NCI-H460 (cell line): ENCODE measurements at regions not wholly inside any gene's neighbourhood (a gene's known extent, or its start where the extent isn't known, plus 50 kb on each side); places are given as distances from the start of the nearest gene placed in this dataset.

Experiments used
- DNase-seq: peaks from one replicate; pipeline ENCODE4 v3.0.0-alpha.2; 2016; ENCODE audit warnings: low read depth; ENCODE audit errors: extremely low read depth

- no peak for DNase-seq
These were observed 420.7 kb upstream of the TRIB2 start for GRCh38 chr2:12295856-12296519.

GRCh38 chr2:12296915-12297314 is 419.8 kb upstream of the TRIB2 start:
- DNase-seq = no peak

GRCh38 chr2:12298352-12298751 is 418.4 kb upstream of the TRIB2 start:
- DNase-seq = no peak

DNA sequence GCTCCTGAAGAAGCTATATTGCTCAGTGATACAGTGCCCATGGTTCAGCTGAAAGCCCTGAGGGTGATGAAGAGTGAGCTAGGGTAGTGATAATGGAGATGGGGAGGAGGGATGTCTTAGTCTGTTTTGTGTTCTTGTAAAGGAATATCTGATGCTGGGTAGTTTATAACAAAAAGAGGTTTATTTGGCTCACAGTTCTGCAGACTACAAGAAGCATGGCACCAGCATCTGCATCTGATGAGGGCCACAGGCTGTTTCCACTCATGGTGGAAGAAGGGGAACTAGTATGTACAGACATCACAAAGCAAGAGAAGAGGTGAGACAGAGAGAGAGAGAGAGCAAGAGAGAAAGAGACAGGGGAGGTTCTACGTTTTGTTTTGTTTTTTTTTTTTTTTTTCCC is 417.3 kb upstream of the TRIB2 start:
- no peak for DNase-seq

DNA sequence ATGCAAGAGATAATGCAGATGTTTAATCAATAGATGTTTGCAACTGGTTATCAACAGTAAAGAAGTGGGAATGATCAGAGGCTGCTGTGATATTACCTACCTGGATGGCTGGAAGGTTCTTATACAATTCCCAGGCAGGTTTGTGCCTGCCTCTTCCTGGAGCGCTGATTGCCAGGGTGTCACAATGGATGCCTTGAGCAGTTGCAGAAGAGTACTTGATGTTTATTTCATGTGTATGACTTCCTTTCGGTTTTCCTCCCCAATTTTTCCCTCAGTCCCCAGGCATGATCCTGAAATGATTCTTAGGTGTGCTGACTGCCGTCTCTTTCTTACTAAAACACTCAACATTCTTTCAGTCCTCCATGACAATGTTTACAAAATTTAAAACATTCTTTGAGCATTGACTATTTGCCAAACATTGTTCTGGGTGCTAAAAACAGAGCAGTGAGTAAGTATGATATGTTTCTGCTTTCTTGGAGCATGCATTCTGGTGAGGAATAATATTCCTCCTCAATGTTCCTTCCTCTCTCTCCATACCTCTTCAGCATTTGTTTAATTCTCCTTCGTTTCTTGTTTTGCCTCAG is 416.6 kb upstream of the TRIB2 start:
- DNase-seq = no peak

GRCh38 chr2:12300927-12301326 is 415.8 kb upstream of the TRIB2 start:
- DNase-seq = no peak

DNA sequence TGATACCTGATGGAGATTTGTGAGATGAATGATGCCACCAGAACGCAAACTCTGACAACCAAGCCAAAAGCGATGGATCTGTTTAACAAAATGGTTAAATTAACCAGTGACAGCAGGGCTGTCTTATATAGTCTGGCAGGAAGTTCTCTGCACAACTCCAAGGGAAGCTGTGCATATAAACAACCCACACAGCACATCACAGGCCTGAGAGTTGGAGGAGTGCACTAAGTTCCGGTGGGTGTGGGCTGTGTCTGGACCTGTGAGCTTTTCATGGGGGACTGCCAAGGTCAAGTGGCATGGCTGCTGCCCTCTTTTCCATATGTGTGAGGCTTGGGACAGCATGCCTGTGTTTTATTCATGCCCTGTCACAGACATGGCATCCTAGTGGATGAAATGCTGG is 414.6 kb upstream of the TRIB2 start:
- DNase-seq = no peak

DNA sequence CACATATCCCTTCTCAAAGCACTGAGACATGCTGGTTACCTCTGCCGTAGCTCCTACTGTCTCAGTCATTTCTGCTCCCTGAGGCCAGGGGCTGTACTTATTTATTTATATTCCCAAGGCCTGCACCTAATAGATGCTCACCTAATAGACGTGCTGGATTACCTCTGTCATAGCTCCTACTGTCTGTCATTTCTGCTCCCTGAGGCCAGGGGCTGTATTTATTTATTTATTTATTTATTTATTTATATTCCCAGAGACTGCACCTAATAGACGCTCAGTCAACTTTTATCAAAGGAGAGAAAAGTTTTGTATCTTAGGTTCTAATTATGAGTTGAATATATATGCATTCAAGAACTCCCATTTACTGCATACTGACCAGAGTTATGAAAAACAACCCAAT is 414.0 kb upstream of the TRIB2 start:
- DNase-seq = no peak

DNA sequence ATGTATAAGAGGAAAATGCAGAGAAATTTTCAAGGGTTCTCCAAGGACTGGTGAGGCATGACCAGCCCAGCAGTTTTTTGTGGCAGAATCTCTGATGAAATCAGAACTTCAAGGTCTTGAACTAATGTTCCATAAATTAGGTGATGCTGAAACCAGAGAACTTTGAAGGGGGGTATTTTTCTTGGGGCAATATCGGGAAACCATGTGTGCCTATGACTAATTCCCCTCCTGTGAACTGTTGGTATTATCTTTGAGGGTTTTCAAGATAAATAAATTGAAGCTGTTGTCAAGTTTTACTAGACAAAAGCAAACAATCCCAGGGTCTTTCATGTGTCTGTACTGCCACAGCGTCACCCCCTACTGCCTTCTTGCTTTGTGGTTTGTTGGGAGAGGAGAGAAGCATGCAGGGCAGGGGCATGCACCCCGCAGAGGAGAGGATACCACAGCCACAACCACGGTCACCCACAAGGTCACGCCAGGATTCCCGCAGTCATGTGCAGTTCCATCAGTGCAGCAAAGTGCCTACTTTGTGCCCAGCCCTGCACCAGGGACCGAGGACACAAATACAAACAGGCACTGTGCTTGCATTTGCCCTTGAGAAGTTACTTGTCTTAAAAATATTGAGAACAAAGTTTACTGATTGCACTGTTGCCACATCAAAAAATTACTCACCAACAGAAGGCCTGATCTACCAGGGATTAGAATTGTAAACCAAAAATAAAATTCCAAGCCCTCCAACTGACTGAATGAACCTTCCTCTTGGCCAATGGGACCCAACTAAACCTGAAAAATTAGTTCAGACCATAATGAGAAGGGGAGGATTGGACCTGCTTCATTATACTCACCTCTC is 413.3 kb upstream of the TRIB2 start:
- DNase-seq = no peak

DNA sequence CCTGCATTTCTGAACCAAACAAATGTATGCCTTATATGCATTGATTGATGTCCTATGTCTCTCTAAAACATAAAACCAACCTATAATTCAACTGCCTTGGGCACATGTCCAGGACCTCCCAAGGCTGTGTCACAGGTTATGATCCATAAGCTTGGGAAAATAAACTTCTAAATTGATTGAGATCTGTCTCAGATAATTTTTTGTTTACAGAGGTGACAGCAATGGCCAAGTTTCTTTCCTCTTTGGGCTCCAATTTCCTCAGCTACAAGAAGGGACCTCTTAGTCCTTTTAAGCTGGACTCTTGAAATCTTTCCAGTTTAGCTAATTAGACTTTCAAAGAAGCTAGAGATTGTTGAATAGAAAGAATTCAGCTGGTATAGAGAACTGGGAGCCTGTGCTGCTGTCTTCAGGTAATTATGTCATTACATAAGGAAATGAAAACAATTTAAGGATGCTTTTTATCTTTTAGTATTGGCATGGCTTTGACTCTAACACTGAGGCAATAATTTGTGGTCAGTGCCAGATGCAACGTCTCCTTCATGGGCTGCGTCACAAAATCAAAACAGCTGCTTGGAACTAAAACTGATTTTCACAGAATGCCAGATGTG is 412.1 kb upstream of the TRIB2 start:
- no peak for DNase-seq

- DNase-seq = no peak
These were observed 410.8 kb upstream of the TRIB2 start for GRCh38 chr2:12305931-12306330.

GRCh38 chr2:12310399-12310798 is 406.3 kb upstream of the TRIB2 start:
- DNase-seq = no peak

DNA sequence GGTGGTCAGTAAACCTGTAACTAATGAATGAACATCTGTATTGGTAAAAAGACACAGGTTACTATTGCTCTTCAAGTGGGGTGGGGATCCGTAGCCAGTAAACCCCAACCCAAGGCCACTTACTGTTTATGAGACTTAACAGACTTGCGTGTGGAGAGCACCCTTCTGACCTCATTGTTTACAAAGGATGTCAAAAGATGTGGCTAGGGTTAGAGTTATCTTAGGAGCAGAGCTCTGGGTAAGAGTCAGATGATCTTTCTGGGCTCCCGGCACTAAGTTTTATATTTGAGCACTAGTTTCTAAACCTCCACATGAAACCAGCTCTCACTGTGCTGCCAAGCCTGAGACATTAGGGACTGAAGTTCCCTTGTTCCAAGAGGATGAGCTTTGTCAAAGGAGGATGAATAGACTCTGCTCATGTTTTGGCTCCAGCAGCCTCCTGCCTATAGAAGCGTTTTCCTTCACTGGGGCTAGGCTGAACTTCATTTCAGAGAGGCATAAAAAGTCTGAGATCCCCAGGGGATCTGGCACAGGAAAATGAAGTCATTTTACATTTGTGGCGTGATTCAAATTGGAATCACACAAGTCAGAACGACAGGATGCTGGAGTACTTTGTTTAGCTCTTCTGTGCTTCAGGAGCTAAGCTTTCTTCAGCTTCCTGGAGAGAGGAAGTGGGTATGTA is 403.1 kb upstream of the TRIB2 start:
- DNase-seq = no peak

GRCh38 chr2:12314127-12314760 is 402.5 kb upstream of the TRIB2 start:
- no peak for DNase-seq

DNA sequence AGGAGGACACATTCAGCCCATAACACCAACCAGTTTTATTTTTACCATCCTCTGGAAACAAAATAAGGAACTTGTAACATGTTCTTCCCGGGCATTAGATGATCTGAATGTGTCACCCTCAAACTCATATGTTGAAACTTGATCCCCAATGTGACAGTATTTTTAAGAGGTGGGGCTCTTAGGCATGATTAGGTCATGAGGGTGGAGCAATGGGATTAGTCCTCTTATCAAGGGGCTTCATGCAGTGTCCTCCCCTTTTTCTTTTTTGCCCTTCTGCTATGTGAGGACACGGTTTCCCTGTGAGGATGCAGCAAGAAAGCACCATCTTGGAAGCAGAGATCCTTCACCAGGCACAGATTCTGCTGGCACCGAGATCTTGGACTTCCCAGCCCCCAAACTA is 401.5 kb upstream of the TRIB2 start:
- DNase-seq = no peak

DNA sequence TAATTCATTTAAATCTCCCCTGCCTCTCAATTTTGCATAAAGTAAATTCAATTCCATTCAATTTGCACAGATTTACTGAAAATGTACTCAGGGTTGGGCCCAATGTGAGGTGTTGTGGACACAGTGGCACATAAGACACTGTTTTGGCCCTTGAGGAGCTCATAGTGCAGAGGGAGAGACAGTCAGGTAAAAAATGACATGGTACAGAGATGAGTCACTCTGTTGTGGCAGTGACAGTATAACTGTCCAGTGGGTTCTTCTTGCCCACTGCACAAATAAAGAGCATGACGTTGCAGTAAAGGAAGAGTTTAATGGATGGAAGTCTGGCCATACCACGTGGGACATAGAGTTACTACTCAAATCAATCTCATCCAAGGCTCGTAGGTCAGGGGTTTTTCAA is 400.3 kb upstream of the TRIB2 start:
- DNase-seq = no peak

- DNase-seq = no peak
These were observed 399.4 kb upstream of the TRIB2 start for GRCh38 chr2:12317286-12317685.

- DNase-seq = peak; percentile 25
These were observed 398.8 kb upstream of the TRIB2 start for GRCh38 chr2:12317814-12318426.

GRCh38 chr2:12318427-12319057 is 398.2 kb upstream of the TRIB2 start:
- peak; percentile 11 for DNase-seq
